Body of pancreas (tissue), 4 donors: ENCODE measurements at regions not wholly inside any gene's neighbourhood (a gene's known extent, or its start where the extent isn't known, plus 50 kb on each side); places are given as distances from the start of the nearest gene placed in this dataset.

ENCODE experiments used
- CTCF ChIP-seq, 7 experiments: fragments of 450-650 bp in 4 of 7; fragments of 200-600 bp in 3 of 7; sonication (generic) in 3 of 7; IDR thresholded peaks; one replicate each; pipeline ENCODE4 v1.5.1; 2016 to 2019; ENCODE audit warnings: antibody characterized with exemption in 7 of 7
- POLR2A ChIP-seq, 3 donors: fragments of 450-650 bp; IDR thresholded peaks; one replicate each; pipeline ENCODE4 v1.6.1; 2016; ENCODE audit warnings: antibody characterized with exemption in 3 of 3, mild to moderate bottlenecking in 2 of 3

GRCh38 chr9:82108941-82109340, 120.4 kb downstream of the SPATA31D1 start:
- TF ChIP-seq CTCF (IDR thresholded peaks at IDR 0.05) (no peak), POLR2A (IDR thresholded peaks at IDR 0.05) (no peak)
